OCI-LY3 (cell line): ENCODE measurements at regions not wholly inside any gene's neighbourhood (a gene's known extent, or its start where the extent isn't known, plus 50 kb on each side); places are given as distances from the start of the nearest gene placed in this dataset.

Experiments
- H2AFZ ChIP-seq: fragments of 200-600, 300-600 bp; shearing (Covaris generic); 2 replicates; pipeline ENCODE4 v1.6.0; 2014; ENCODE audit warnings: antibody characterized with exemption, low read depth, low read length
- H3K27ac ChIP-seq: fragments of 200-600, 300-600 bp; sonication (generic); 2 replicates; pipeline ENCODE4 v1.5.1; 2014; ENCODE audit warnings: mild to moderate bottlenecking, low read length, moderate library complexity, mixed read lengths
- H3K27me3 ChIP-seq: fragments of 200-600, 300-600 bp; sonication (generic); 2 replicates; pipeline ENCODE4 v1.6.1; 2014; ENCODE audit warnings: low read depth, low read length, mixed read lengths
- H3K36me3 ChIP-seq: fragments of 200-600, 300-600 bp; sonication (generic); replicated peaks from 2 replicates; pipeline ENCODE3; 2014; ENCODE audit warnings: low read depth, low read length, mixed read lengths
- H3K4me1 ChIP-seq: fragments of 300-600, 200-600 bp; sonication (generic); 2 replicates; pipeline ENCODE4 v1.6.1; 2014; ENCODE audit warnings: low read length, mixed read lengths
- H3K4me2 ChIP-seq: fragments of 200-600, 300-600 bp; sonication (generic); 2 replicates; pipeline ENCODE4 v1.6.1; 2014; ENCODE audit warnings: low read length, mixed read lengths
- H3K4me3 ChIP-seq: fragments of 300-600, 200-600 bp; sonication (generic); 2 replicates; pipeline ENCODE4 v1.5.1; 2014; ENCODE audit warnings: antibody characterized with exemption, mild to moderate bottlenecking, low read length, moderate library complexity
- H3K79me2 ChIP-seq: fragments of 300-600, 200-600 bp; shearing (Covaris generic); 2 replicates; pipeline ENCODE4 v1.6.1; 2014; ENCODE audit warnings: mild to moderate bottlenecking, low read length, mixed read lengths
- H3K9ac ChIP-seq: fragments of 300-600, 200-600 bp; shearing (Covaris generic); 2 replicates; pipeline ENCODE4 v1.6.0; 2014; ENCODE audit warnings: mild to moderate bottlenecking, low read length, moderate library complexity
- H3K9me3 ChIP-seq: fragments of 200-600, 300-600 bp; shearing (Covaris generic); 2 replicates; pipeline ENCODE4 v1.6.1; 2014; ENCODE audit warnings: low read length, mixed read lengths; ENCODE audit not compliant: insufficient read depth
- H4K20me1 ChIP-seq: fragments of 200-600, 300-600 bp; sonication (generic); 2 replicates; pipeline ENCODE4 v1.6.1; 2016; ENCODE audit warnings: low read length, mixed read lengths; ENCODE audit not compliant: insufficient read depth
- EZH2phosphoT487 ChIP-seq: fragments of 200-600 bp; shearing (Covaris generic); IDR thresholded peaks from 2 replicates; pipeline ENCODE4 v1.6.1; 2018; ENCODE audit warnings: antibody characterized with exemption, mixed run types, low read depth
- TF ChIP-seq, protein P1 (sequence below): fragments of 200-600, 300-600 bp; sonication (generic); IDR thresholded peaks from 2 replicates; pipeline ENCODE4 v1.5.1; 2014; ENCODE audit warnings: antibody characterized with exemption, low read length, low read depth

DNA sequence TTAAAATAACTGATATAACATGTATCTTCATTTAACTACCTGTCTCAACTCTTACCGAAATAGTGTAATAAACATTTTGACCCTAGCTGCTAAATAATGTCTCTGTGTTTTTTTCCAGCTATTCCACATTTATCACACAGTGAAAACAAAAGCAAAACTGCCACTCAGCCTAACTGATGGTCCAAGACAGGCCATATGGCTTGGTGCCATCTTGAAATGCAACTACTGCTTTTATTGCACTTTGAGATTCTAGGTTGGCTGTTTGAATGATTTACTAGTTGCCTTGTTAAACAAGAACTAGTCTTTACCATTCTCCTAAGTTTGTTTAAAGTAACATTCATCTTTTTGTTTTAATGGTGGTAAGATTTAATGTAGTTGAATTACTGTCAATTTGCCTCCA is 739.8 kb downstream of the TFAP2A start:
- Histone ChIP-seq H3K27me3 (no peaks in the 10 kb centered on the region), H3K4me1 (no peaks in the 10 kb centered on the region), H3K79me2 (no peaks in the 10 kb centered on the region), H4K20me1 (no peaks in the 10 kb centered on the region), H2AFZ (no peak overlapping the region), H3K4me2 (no peak overlapping the region), H3K36me3 (no peaks in the 10 kb centered on the region), H3K9me3 (no peaks in the 10 kb centered on the region), H3K9ac (no peak overlapping the region), H3K27ac (no peak overlapping the region), H3K4me3 (no peak overlapping the region)
- TF ChIP-seq EZH2phosphoT487 = no peak
- TF ChIP-seq, protein P1, sequence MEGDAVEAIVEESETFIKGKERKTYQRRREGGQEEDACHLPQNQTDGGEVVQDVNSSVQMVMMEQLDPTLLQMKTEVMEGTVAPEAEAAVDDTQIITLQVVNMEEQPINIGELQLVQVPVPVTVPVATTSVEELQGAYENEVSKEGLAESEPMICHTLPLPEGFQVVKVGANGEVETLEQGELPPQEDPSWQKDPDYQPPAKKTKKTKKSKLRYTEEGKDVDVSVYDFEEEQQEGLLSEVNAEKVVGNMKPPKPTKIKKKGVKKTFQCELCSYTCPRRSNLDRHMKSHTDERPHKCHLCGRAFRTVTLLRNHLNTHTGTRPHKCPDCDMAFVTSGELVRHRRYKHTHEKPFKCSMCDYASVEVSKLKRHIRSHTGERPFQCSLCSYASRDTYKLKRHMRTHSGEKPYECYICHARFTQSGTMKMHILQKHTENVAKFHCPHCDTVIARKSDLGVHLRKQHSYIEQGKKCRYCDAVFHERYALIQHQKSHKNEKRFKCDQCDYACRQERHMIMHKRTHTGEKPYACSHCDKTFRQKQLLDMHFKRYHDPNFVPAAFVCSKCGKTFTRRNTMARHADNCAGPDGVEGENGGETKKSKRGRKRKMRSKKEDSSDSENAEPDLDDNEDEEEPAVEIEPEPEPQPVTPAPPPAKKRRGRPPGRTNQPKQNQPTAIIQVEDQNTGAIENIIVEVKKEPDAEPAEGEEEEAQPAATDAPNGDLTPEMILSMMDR = no peak

GRCh38 chr6:9659848-9660247 is 755.0 kb downstream of the TFAP2A start:
- no peaks in the 10 kb centered on the region for H3K36me3 ChIP-seq
- no peaks in the 10 kb centered on the region for H4K20me1 ChIP-seq
- no peaks in the 10 kb centered on the region for H3K9me3 ChIP-seq
- H3K4me1 ChIP-seq = no peaks in the 10 kb centered on the region
- H3K27ac ChIP-seq = no peak overlapping the region
- H3K27me3 ChIP-seq = no peaks in the 10 kb centered on the region
- no peak overlapping the region for H2AFZ ChIP-seq
- no peak overlapping the region for H3K4me2 ChIP-seq
- H3K9ac ChIP-seq = no peak overlapping the region
- H3K4me3 ChIP-seq = no peak overlapping the region
- TF ChIP-seq, protein P1 = no peak
- no peak for TF ChIP-seq EZH2phosphoT487
- no peaks in the 10 kb centered on the region for H3K79me2 ChIP-seq

DNA sequence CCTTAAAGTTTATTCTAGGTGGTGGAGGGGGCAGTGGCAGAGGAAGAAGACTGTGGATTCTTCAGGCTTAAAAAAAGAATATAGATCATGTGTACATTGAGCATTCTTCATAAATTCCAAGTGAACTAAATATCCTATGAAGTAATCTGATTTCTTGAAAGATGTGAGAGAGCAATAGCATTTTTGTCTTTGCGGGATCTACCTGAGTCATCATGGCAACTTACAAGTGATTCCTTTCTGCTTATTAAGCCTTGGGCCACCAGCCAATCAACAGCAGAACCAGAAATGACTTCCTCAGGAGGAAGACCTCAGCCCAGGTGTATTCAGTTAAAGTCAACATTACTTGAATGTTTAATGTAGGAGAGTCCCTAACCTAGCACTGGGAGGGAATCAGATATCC is 756.9 kb downstream of the TFAP2A start:
- no peaks in the 10 kb centered on the region for H3K4me1 ChIP-seq
- no peaks in the 10 kb centered on the region for H3K79me2 ChIP-seq
- no peak overlapping the region for H3K4me2 ChIP-seq
- no peaks in the 10 kb centered on the region for H3K27me3 ChIP-seq
- no peak overlapping the region for H3K27ac ChIP-seq
- H3K9me3 ChIP-seq = no peaks in the 10 kb centered on the region
- no peaks in the 10 kb centered on the region for H4K20me1 ChIP-seq
- no peak overlapping the region for H3K9ac ChIP-seq
- H3K4me3 ChIP-seq = no peak overlapping the region
- TF ChIP-seq, protein P1 = no peak
- TF ChIP-seq EZH2phosphoT487 = no peak
- no peak overlapping the region for H2AFZ ChIP-seq
- no peaks in the 10 kb centered on the region for H3K36me3 ChIP-seq

DNA sequence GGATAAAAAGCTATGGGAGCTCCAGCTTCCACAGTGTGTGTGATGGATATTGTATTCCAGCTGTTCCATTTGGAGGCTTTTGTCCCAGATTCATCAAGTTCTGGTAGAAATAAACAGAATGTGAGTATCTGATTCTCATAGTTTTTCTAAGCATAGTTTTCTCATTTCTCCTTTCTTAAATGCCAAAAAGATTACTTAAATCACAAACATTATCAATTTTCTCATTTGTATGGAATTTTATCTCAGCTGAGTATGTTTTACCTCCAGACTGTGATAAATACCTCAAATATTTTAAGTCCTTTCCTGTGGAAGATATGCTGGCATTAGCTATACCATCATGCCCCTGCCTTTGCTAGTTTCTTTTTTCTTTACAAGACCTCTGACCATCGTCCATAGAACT is 767.3 kb downstream of the TFAP2A start:
- Histone ChIP-seq H4K20me1 (no peaks in the 10 kb centered on the region), H3K4me3 (no peak overlapping the region), H3K79me2 (no peaks in the 10 kb centered on the region), H3K36me3 (no peaks in the 10 kb centered on the region), H3K4me2 (no peak overlapping the region), H3K27me3 (no peaks in the 10 kb centered on the region), H3K4me1 (no peaks in the 10 kb centered on the region), H3K27ac (no peak overlapping the region), H3K9me3 (no peaks in the 10 kb centered on the region), H2AFZ (no peak overlapping the region), H3K9ac (no peak overlapping the region)
- no peak for TF ChIP-seq EZH2phosphoT487
- TF ChIP-seq, protein P1 = no peak
